ENCODE measurements at regions not wholly inside any gene's neighbourhood (a gene's known extent, or its start where the extent isn't known, plus 50 kb on each side); places are given as distances from the start of the nearest gene placed in this dataset.

DNA sequence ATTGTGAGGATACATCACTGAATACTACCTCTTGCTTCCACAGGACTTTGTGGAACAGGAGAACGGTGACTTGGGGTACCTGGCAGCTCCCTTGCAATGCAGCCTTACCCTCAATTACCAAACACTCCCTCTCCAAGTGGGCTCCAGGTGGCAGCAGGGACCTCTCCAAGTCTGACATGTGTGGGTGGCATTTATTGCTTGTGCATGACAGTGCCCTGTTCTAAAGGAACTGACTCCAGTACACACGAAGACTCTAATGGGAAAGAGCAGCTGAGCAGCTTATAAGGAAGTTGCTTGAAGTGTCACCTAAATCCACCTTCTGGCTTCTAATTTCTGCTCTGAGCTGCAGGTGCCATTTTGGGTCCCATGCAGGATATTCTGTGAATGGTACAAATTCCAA lies 174.1 kb upstream of the SLCO3A1 start:
- no peak for TF ChIP-seq POLR2A (IDR thresholded peaks at IDR 0.05)
- TF ChIP-seq, protein P1, sequence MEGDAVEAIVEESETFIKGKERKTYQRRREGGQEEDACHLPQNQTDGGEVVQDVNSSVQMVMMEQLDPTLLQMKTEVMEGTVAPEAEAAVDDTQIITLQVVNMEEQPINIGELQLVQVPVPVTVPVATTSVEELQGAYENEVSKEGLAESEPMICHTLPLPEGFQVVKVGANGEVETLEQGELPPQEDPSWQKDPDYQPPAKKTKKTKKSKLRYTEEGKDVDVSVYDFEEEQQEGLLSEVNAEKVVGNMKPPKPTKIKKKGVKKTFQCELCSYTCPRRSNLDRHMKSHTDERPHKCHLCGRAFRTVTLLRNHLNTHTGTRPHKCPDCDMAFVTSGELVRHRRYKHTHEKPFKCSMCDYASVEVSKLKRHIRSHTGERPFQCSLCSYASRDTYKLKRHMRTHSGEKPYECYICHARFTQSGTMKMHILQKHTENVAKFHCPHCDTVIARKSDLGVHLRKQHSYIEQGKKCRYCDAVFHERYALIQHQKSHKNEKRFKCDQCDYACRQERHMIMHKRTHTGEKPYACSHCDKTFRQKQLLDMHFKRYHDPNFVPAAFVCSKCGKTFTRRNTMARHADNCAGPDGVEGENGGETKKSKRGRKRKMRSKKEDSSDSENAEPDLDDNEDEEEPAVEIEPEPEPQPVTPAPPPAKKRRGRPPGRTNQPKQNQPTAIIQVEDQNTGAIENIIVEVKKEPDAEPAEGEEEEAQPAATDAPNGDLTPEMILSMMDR (IDR thresholded peaks at IDR 0.05 in 4 of 5, conservative IDR thresholded peaks at IDR 0.05 in 1 of 5), result no peak

Measured in gastrocnemius medialis (tissue), 4 donors.